DOHH2 (cell line): ENCODE measurements at regions not wholly inside any gene's neighbourhood (a gene's known extent, or its start where the extent isn't known, plus 50 kb on each side); places are given as distances from the start of the nearest gene placed in this dataset.
"Not testable (repeated sequence)": the region's sequence is repeated elsewhere in the genome, so short reads cannot be mapped to it uniquely, and the experiment has no call there.

ENCODE experiments used
- CTCF ChIP-seq: fragments of 200-600 bp; sonication (generic); IDR thresholded peaks from one replicate; pipeline ENCODE4 v1.5.1; 2014; ENCODE audit warnings: antibody characterized with exemption, mild to moderate bottlenecking, low read depth, low read length; ENCODE audit not compliant: poor library complexity, severe bottlenecking
- EZH2phosphoT487 ChIP-seq: fragments of 200-600 bp; sonication (generic); IDR thresholded peaks from 2 replicates; pipeline ENCODE4 v1.6.1; 2017; ENCODE audit warnings: borderline replicate concordance, mild to moderate bottlenecking, antibody characterized with exemption, low read length, moderate library complexity, mixed read lengths

DNA sequence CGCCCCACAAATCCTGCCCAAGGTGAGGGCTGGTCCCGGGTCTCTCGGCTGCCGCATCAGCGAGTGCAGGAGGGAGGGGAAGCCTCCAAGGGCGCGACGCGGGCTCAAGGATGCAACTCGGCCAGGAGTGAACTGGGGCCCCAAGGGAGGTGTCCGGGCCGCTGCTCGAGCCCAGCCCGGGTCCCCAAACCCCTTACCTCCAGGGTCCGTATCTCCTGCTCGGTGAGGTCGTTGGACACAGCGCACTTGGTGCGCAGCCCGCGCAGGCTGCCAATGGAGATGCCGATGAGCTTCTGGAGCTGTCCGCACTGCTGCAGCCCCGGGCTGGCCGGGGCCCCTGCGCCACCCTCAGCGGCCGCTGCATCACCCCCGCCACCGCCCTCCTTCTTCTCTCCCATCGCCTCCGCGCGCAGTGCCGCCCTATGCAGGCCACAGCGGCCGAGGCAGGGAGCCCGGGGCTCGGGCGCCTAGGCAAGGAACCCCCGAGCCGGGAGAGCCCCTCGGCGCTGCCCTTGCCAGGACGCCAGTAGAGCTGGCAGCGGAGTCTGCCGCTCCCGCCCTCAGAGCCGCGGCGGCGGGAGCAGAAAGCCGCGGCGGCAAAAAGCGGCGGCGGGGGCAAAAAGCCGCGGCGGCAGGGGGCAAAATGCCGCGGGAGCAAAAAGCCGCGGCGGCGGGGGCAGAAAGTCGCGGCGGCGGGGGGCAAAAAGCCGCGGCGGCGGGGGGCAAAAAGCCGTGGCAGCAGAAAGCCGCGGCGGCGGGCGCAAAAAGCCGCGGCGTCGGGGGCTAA, 135.1 kb downstream of the ZNF92 start:
- TF ChIP-seq CTCF, EZH2phosphoT487: not testable (repeated sequence)
